Astrocyte of the spinal cord (primary cell): ENCODE measurements at regions not wholly inside any gene's neighbourhood (a gene's known extent, or its start where the extent isn't known, plus 50 kb on each side); places are given as distances from the start of the nearest gene placed in this dataset.
"Not testable (repeated sequence)": the region's sequence is repeated elsewhere in the genome, so short reads cannot be mapped to it uniquely, and the experiment has no call there.

Experiments
- DNase-seq: peaks from one replicate; pipeline ENCODE4 v3.0.0; 2011; ENCODE audit warnings: low read depth, low spot score
- H3K4me3 ChIP-seq: 2 replicates; pipeline ENCODE4 v1.5.1; 2011; ENCODE audit warnings: low read depth, mild to moderate bottlenecking, low read length, moderate library complexity
- CTCF ChIP-seq: IDR thresholded peaks from 2 replicates; pipeline ENCODE4 v1.5.1; 2012; ENCODE audit warnings: low read depth, mild to moderate bottlenecking, low read length, inconsistent platforms
- in situ Hi-C: cut with HindIII; loops from 2 replicates; pipeline ENCODE4 v1.10.0; 2017; ENCODE audit warnings: low sequenced_read_pairs

GRCh38 chr1:177873238-177873637 lies 96.6 kb downstream of the SEC16B start:
- H3K4me3 ChIP-seq = no peak overlapping the region
- in situ Hi-C loops = no loop called here
- TF ChIP-seq CTCF = no peak
- peak; percentile 73 for DNase-seq

GRCh38 chr1:177872308-177872900 lies 97.5 kb downstream of the SEC16B start:
- H3K4me3 ChIP-seq = no peak overlapping the region
- in situ Hi-C loops = no loop called here
- no peak for DNase-seq
- no peak for TF ChIP-seq CTCF

- H3K4me3 ChIP-seq = no peak overlapping the region
- TF ChIP-seq CTCF = no peak
- no peak for DNase-seq
- in situ Hi-C loops = no loop called here
These were observed 98.1 kb downstream of the SEC16B start for GRCh38 chr1:177871613-177872307.

GRCh38 chr1:177869586-177869985 lies 100.3 kb downstream of the SEC16B start:
- no peak overlapping the region for H3K4me3 ChIP-seq
- in situ Hi-C loops = no loop called here
- TF ChIP-seq CTCF = no peak
- DNase-seq = no peak

- DNase-seq, H3K4me3 ChIP-seq, in situ Hi-C loops: not testable (repeated sequence)
These were observed 100.8 kb downstream of the SEC16B start for GRCh38 chr1:177869011-177869410.

GRCh38 chr1:177865807-177866206 lies 104.1 kb downstream of the SEC16B start:
- no peak overlapping the region for H3K4me3 ChIP-seq
- no peak for DNase-seq
- in situ Hi-C loops = no loop called here
- no peak for TF ChIP-seq CTCF

GRCh38 chr1:177864538-177865305 lies 105.1 kb downstream of the SEC16B start:
- in situ Hi-C loops = no loop called here
- no peak for DNase-seq
- TF ChIP-seq CTCF = no peak
- H3K4me3 ChIP-seq = no peak overlapping the region
